Endothelial cell of hepatic sinusoid (primary cell): ENCODE measurements at regions not wholly inside any gene's neighbourhood (a gene's known extent, or its start where the extent isn't known, plus 50 kb on each side); places are given as distances from the start of the nearest gene placed in this dataset.
"Not testable (repeated sequence)": the region's sequence is repeated elsewhere in the genome, so short reads cannot be mapped to it uniquely, and the experiment has no call there.

Experiments used
- in situ Hi-C: cut with HindIII; loops from 2 replicates; pipeline ENCODE4 v1.10.0; 2017; ENCODE audit warnings: low sequenced_read_pairs

DNA sequence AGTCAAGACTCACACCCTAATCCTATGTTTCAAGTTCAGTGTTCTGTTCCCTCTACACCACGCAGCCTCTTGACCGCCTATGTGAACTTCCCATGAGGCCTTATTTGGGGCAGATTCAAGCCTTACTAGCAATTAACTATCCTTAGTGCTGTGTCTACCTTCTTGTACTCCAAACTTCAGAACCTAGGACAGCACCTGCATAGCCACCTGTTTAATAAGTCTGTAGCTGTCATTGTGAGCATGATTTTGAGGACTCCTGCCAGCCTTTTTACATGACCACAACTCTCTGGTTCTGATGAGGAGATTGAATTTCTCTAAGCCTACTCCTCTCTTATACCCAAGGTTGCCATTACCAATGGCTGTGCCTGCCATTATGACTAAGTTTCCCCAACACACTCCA is 50.8 kb upstream of the PCSK1 start:
- in situ Hi-C loops, result no loop called here

DNA sequence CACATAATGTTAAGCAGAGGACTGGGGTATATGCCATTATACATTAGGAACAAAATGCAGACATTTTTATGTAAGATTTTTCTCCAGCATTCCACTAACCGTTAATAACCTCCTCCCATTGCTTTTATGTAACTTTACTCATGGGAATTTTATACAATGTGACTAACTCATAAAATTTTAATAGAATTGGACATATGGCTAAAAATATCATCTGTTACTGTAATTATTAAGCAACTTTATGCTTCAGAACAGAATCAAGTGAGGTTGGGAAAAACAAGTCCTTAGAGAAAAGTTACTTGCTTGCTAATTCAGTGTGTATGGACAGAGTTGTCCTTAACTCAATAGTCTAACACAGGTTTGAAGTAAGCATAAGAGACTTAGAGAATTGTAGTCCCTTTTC is 54.8 kb upstream of the PCSK1 start:
- in situ Hi-C loops, result no loop called here

DNA sequence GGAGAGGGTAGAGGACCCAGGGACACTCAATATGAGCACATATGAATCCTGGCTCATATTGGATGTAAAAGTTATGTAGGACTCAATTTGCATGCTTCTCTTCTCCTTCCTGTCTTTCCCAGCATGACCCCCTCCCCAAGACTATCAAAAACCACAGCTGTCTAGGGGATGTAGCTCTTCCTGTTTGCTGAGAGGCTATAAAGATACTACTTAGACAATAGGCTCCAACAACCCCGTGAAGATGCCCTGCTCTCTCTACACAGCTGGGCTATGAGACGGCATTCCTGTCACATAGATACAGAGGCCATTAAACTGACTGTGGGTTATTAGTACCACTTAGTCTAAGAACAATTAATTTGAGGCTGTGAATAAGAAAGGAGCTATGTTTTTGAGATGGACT is 56.5 kb upstream of the PCSK1 start:
- in situ Hi-C loops, result no loop called here

DNA sequence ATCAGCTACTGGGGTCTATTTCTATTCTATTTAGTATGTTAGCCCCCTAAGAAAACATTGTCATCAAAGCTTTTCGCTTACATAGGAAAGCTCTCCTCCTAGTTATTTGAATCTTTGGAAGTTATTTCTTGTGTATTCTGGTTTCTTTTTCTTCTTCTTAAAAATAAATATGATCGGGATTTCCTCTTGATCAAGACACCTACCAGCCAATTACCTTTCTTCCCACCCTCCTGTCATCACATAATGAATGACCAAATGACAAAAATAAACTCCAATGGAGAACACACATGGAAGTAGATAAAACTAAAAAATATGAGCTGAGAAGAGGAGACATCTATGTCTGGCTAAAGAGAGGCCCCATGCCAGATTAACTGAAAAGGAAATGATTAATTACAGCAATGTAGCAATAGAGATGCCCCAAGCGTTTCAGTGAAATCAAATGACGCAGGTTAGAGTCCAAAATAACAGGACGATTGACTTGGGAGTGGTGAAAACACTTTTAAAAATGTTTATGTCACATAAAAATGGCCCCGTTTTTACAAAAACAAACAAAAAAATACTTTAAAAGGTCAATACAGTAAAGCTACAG is 59.5 kb upstream of the PCSK1 start:
- in situ Hi-C loops, result no loop called here

DNA sequence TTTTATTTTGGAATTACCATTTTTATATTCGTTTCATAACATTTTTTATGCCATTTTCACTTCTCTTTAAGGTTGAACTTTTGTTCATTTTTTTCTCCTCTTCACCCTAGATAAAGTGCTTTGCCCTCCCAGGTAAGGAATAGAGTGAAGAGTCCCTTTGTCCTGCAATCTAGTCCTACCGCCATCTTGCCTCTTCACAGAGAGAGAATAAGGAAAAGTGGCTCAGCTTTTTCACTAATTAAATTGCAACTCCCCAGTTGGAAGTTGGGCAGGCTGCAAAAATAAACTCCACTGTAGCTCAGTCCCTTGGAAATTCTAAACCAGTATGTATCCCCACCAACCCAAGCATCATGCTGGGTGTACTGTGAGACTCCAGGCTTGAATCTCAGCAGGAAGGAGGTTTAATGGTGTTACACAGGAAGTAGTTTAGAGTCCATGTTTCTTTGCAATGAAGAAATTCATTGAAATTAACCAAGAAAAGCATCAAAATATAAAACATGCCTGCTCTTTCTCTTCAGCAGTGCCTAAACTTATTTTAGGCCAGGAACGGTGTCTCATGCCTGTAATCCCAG is 60.3 kb upstream of the PCSK1 start:
- in situ Hi-C loops, result no loop called here

DNA sequence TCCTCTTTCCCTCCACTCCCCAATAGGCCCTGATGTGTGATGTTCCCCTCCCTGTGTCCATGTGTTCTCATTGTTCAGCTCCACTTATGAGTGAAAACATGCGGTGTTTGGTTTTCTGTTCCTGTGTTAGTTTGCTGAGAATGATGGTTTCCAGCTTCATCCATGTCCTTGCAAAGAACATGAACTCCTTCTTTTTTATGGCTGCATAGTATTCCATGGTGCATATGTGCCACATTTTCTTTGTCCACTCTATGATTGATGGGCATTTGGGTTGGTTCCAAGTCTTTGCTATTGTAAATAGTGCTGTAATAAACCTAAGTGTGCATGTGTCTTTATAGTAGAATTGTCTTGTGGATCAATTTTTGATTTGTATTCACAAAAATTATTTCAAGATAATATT is 62.4 kb upstream of the PCSK1 start:
- in situ Hi-C loops, result not testable (repeated sequence)

DNA sequence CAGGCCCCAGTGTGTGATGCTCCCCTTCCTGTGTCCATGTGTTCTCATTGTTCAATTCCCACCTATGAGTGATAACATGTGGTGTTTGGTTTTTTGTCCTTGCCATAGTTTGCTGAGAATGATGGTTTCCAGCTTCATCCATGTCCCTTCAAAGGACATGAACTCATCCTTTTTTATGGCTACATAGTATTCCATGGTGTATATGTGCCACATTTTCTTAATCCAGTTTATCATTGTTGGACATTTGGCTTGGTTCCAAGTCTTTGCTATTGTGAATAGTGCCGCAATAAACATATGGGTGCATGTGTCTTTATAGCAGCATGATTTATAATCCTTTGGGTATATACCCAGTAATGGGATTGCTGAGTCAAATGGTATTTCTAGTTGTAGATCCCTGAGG is 64.0 kb upstream of the PCSK1 start:
- in situ Hi-C loops, result not testable (repeated sequence)

DNA sequence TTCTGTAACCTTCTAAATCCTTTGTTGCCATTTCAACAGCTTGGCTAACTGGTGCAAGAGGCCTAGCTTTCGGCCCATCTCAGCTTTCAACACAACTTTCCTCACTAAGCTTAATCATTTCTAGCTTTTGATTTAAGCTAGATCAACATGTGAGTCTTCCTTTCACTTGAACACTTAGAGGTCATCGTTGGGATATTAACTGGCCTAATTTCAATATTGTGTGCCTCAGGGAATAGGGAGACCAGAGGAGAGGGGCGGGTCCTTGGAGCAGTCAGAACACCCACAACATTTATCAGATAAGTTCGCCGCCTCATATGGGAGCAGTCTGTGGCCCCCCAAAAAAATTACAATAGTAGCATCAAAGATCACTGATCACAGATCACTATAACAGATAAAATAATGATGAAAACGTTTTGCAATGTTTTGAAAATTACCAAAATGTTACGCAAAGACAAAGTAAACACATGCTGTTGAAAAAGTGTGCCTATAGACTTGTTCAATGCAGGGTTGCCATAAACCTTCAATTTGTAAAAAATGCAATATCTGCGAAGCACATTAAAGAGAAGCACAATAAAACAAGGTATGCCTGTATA is 66.8 kb upstream of the PCSK1 start:
- in situ Hi-C loops, result no loop called here

DNA sequence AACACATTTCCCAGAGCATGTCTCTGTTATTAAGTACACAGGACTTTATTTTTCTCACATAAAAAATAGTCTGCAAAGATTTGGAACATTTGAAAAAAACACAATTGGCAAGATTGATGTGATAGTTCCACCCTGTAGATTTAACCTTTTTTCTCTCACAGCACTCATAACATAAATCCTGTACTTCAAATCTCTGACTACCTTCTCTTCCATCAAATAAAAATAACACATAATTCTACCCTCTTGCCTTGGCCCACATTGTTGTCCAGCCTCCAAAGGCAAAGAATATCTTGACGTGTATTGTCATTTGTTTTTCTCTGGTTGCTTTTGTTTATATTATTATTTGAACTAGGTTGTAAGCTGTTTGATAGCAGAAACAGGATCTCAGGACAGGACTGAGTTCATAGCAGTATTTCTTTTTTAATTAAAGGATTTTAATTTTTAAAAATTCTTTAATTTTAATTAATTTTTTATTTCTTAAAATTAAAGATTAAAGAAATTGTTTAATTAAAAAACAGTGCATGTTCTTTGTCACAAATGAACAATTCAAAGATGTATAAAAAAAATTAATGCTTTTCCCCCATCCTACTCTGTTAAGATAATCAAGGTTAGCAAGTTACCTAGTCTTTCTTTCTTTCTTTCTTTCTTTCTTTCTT is 69.1 kb upstream of the PCSK1 start:
- in situ Hi-C loops, result no loop called here

DNA sequence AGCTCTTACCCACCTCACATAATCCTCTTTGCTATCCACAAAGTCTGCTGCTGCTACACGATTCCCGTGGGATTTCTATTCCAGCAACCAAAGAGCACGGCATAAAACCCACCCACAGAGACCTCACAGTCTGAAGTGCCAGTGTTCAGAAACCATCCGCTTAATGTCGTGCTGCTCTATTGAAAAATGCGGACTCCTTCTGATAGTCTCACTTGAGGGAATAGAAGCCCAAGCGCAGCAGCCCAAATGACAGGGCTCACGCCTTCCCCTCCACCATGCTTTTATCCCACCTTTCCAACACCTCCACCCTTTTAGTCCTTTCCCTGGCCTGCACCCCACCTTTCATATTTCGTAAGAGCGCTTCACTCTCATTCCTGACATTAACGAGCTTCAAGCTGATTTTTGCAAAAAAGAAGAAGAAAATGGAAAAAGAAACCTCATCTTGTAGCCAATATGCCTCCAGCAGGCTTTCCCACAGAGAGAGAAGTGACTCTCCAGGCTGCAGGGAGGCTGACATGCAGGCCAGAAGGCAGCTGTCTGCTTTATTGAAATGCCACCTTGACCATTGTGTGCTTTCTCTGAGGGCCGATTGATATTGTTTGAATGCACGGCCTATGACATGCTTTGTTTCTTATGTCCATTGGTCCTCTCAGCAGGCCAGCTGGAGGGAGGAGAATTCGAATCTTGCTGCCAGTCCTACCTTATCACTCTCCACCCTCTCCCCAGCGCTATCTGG is 70.6 kb upstream of the PCSK1 start:
- in situ Hi-C loops, result no loop called here

DNA sequence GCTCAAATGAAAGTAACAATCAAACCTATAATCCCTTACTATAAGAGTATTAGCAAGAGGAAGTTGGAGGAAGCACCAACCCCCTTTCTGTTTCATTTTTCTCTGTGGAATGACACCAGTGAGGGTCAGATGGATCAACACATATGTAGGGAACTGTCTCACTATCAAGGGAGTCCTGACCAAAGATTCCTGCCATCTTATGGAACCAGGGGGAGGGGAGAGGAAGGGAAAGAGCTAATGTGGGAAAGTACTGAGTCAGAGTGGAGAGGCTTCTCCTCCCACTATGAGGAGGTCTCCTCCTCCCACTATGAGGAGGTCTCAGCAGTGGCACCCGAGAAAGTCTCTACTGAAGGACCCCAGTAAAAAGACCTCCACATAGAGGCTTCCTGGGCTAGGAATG is 73.3 kb upstream of the PCSK1 start:
- in situ Hi-C loops, result no loop called here

DNA sequence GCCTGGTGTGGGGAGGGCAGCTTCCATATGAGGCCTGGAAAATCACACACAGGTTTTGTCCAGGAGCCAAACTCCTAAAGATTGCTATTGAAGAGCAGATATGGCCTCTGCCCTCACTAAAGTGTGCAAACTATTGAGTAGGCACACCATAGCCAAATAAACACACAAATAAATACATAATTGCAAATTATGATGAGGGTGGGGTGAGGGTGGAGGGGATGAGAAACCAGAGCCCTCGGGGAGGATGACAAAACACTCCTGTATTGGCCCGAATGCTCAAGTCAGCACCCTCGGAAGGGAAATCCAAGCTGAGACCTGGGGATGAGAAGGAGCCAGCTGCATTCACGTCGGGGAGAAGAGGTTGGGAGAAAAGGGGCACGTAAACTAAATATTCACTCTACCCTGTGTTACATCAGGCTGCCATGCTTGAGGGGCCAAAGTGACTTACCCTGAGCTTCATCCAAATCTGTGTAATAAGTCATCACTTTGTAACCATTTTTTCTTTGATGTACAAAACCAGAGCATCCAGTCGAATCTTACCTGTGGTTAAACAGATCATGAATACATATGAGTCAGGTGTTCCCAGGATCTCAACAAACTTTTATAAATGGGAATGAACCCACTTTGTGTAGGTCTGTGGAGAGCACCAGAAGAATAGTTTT is 73.9 kb upstream of the PCSK1 start:
- in situ Hi-C loops, result no loop called here

DNA sequence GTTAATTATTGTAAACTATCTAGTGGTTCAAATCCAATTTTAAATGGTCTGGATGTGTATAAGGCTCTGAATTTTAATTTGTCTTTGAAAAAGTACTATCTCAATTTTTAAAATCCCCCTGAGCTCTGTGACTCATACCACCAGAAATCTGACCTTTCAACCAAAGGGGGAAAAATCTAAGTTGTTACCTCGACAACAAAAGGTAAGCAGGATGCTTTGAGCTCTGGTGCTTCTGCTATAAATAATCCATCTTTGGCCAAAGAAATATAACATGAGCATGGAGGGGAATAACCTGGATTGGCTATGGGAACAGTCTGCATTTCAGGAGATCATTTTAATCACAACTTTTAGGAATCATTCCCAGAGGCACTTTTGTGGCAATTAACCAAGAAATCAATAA is 76.3 kb upstream of the PCSK1 start:
- in situ Hi-C loops, result no loop called here

DNA sequence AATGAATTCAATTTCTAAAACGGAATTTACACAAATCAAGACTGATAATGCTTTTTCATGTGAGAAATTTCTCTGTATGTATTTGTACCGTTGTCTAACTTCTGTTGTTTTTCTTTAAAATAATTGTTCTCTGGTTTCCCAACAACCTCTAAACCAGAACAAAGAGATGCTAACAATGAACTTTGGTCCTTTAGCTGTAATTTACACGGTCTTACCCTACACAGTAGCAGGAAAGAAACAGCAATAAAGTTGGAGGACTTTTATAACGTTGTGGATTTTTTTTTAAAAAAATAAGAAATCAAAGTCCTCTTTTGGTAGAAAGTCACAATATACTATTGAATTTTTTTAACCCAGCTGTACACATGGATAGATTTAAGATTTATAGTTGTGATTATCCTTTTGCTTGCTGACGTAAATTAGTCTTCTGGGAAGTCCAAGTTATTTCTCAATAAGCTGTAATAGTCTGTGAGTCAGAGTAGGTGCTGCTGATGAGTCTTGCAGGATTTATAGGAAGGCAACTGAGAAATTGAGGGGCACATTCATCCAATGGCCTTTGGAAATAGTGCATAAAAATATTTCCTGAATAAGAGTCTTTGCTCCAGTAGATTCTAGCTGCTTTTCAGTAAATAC is 76.8 kb upstream of the PCSK1 start:
- in situ Hi-C loops, result loop anchor here (5.0 kb wide), 1 partner anchor 53 kb away; no protein-coding TSS in a partner anchor

DNA sequence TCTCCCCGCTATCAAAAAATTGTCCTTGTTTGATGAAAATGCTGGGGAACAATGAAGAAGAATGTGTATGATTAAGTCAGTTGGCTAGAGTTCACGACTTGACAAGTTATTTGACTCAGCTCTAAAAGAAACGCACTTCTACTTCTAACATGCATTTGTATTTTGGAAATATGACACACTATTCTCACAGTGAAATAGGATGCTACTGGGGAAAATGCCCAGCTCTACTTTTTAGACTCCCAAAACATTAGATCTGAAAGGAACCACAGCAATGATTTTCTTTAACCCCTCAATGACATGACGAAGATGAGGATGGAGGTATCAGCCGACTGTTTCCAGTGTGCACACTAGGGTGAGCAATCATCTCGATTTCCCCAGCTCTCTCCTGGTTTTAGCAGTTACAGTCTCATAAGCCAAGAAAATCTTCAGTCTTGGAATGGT is 83.6 kb upstream of the PCSK1 start:
- in situ Hi-C loops, result no loop called here

DNA sequence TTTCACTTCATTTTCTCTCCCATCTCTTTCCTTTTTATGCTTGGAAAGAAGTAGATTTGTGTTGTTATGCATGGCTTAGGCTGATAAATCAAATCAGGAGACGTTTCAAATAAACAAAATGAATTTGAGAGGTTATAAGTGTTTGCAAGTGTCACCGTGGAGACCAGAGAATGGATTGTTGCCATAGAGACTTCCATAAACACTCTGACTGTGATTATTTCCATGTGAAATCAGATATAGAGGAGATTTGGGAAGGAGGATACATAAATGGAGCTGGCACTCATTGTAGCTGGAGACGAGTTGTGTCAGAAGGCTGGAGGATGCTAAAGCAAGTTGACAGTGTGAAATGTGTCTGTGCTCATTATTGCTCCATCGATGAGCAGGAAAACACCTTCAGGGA is 84.2 kb upstream of the PCSK1 start:
- in situ Hi-C loops, result no loop called here

DNA sequence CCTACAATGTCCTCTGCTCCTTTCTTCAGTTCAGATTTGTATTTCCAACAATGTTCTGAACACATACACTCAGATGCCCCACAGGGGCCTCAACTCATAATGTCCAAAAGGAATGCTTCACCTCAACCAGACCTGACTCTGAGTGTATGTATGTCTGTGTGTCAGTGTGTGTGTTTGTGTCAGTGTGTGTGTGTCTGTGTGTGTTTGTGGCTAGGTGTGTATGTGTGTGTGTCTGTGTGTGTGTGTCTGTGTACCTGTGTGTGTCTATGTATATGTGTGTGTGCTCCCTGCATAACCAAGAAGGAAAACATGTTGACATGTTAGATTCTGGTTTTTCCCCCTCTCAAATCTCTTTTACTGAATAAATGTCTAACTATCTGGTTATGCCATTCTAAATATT is 87.3 kb upstream of the PCSK1 start:
- in situ Hi-C loops, result loop anchor here (5.0 kb wide), 1 partner anchor 52 kb away; no protein-coding TSS in a partner anchor

DNA sequence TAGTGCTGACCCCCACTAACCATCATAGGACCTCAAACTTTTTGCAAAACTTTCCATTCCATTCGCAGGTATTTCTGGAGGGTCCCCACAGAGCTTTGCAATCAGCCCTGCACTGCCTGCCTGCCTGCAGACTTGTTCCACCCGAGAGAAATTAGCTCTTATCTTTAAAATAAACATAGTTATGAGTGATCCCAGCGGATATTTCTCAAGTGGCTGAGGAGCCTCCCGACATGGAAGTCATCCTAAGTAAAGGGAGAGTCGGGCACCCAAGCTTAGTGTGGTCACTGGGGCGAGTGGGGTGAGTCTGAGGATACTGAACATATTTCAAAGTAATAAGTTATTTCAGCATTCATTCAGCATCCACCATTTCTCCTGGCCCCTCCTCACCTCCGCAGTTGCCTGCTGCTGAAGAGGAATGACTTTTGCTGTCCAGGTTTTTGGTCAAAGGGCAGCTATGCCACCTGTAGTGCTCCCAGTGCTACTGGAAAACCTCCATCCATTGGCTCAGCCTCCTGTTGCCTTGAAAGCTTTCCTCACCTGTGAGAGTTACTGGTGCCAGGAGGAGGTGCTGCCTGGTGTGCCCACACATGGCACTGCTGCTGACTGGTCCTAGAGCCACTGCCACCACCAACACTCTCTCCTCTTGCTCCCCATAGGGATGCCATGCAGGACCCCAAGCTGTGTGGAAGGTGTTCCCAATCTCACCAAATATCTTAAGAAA is 89.7 kb upstream of the PCSK1 start:
- in situ Hi-C loops, result loop anchor here (5.0 kb wide), 1 partner anchor 50 kb away; no protein-coding TSS in a partner anchor

DNA sequence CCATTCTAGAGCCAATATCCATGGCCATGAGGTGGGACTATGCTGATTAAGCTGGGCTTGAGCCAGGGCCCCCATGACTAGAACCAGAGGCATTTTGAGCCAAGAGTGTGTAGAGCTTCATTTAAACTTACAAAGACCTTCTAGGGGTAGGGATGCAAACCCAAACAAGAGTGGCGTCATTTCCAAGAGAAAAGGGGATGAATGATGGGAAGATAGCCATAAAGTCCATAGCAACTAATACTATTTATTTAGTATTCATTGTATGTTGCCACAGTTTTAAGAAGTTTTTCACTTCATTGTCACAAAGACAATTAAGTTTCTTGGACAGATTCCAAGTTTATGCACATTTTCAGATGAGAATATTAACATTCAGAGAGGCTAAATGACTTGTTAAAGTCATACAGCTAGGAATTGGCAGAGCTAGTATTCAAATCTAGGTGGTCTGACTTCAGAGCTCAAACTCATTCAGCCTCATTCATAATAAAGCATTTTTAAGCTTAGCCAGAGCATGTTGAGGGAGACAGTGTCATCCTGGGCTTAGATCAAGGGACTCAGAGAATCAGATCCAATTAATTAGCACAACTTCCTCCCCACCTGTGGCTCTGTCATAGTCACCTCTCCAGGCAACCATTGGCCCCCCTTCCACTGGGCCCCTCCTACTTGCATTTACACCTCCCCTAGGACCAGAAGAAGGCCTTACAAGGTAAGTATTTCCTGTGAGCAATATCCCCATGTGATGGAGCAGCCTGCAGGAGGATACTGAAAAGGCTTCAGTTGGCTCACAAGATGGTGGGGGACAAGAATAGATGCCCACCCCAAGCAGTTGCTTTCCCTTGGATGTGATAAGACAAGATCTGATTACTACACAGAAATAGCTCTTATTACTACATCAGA is 95.0 kb upstream of the PCSK1 start:
- in situ Hi-C loops, result no loop called here
